HCT116 (cell line): ENCODE measurements at regions not wholly inside any gene's neighbourhood (a gene's known extent, or its start where the extent isn't known, plus 50 kb on each side); places are given as distances from the start of the nearest gene placed in this dataset.

Experiments
- ATAC-seq: fragments of 200-7000 bp; cut with Tn5 transposase; 2 replicates; pipeline ENCODE4 v1.9.1; 2020; ENCODE audit warnings: mild to moderate bottlenecking, moderate library complexity
- BruUV-seq: library from RNA; stranded (reverse); fragments of 400-500 nt; replicated peaks from 2 replicates; lab custom pipeline; 2021; lab: Mats Ljungman, UMichigan
- CTCF ChIA-PET: fragments of 300-600 bp; sonication (Branson Sonifier 250); formaldehyde crosslinking; loops from one replicate; lab custom pipeline; 2021; ENCODE audit warnings: antibody characterized with exemption; lab: Charles Lee
- POLR2A ChIA-PET: fragments of 300-600, 350-600 bp; sonication (Branson Sonifier 250); formaldehyde crosslinking; loops from one replicate; lab custom pipeline; 2021; ENCODE audit warnings: antibody characterized with exemption; lab: Charles Lee
- RAD21 ChIA-PET, 2 experiments: fragments of 300-600 bp; sonication (Branson Sonifier 250); formaldehyde crosslinking; loops; one replicate each; lab custom pipeline; 2023; ENCODE audit warnings: low total read pairs in 2 of 2; ENCODE audit not compliant: uncharacterized antibody in 2 of 2, unreplicated experiment in 2 of 2, low non-redundant PET in 1 of 2; lab: Charles Lee
- DNase-seq: peaks from one replicate; pipeline ENCODE4 v3.0.0-alpha.2; 2010; ENCODE audit warnings: low read depth, low spot score
- H2AFZ ChIP-seq: fragments of 200-600 bp; shearing (Covaris generic), sonication (generic); 2 replicates; pipeline ENCODE4 v1.6.1; 2017; ENCODE audit warnings: low read depth, mixed run types, mixed read lengths, antibody characterized with exemption, low read length; ENCODE audit not compliant: poor library complexity, severe bottlenecking
- H3K27ac ChIP-seq: 2 replicates; pipeline ENCODE4 v1.5.1; 2012; ENCODE audit warnings: low read depth, low read length
- H3K27me3 ChIP-seq: fragments of 200-600 bp; sonication (generic); 2 replicates; pipeline ENCODE4 v1.6.1; 2016; ENCODE audit warnings: mixed run types, low read length, mixed read lengths; ENCODE audit not compliant: insufficient read depth
- H3K36me3 ChIP-seq, 2 experiments: fragments of 200-500 bp in 1 of 2; fragments of 200-600 bp in 1 of 2; sonication (Bioruptor generic) in 1 of 2; sonication (generic) in 1 of 2; 2 replicates each; pipeline versions ENCODE4 v1.5.1 to v1.6.1; 2014 to 2016; ENCODE audit warnings: low read length in 2 of 2, inconsistent platforms in 1 of 2, mixed read lengths in 1 of 2, mixed run types in 1 of 2; ENCODE audit not compliant: insufficient read depth in 2 of 2, control insufficient read depth in 1 of 2
- H3K4me1 ChIP-seq, 2 experiments: fragments of 200-600 bp in 1 of 2; sonication (generic) in 1 of 2; 2 replicates each; pipeline versions ENCODE4 v1.5.1 to v1.6.1; 2012 to 2017; ENCODE audit warnings: low read length in 2 of 2, inconsistent platforms in 1 of 2, mild to moderate bottlenecking in 1 of 2, mixed read lengths in 1 of 2, mixed run types in 1 of 2, moderate library complexity in 1 of 2; ENCODE audit not compliant: insufficient read depth in 2 of 2, control insufficient read depth in 1 of 2
- H3K4me2 ChIP-seq: fragments of 200-600 bp; sonication (generic); 2 replicates; pipeline ENCODE4 v1.6.1; 2017; ENCODE audit warnings: mixed run types, low read length, mixed read lengths
- H3K4me3 ChIP-seq, 2 experiments: fragments of 200-600 bp in 1 of 2; sonication (generic) in 1 of 2; replicated peaks in 1 of 2; 2 replicates each; pipeline ENCODE4 v1.5.1; 2011 to 2016; ENCODE audit warnings: low read length in 2 of 2, control low read depth in 1 of 2, low read depth in 1 of 2, mild to moderate bottlenecking in 1 of 2, mixed read lengths in 1 of 2, mixed run types in 1 of 2
- H3K79me2 ChIP-seq: fragments of 200-600 bp; sonication (generic); 2 replicates; pipeline ENCODE4 v1.6.1; 2017; ENCODE audit warnings: mild to moderate bottlenecking, mixed run types, low read length, moderate library complexity, mixed read lengths; ENCODE audit not compliant: insufficient read depth
- H3K9ac ChIP-seq: fragments of 200-600 bp; sonication (generic); 2 replicates; pipeline ENCODE4 v1.6.1; 2016; ENCODE audit warnings: low read length, mixed read lengths
- H3K9me2 ChIP-seq: fragments of 200-600 bp; sonication (generic), shearing (Covaris generic); 2 replicates; pipeline ENCODE4 v1.6.1; 2017; ENCODE audit warnings: mixed run types, mild to moderate bottlenecking, moderate library complexity; ENCODE audit not compliant: insufficient read depth
- H3K9me3 ChIP-seq, 2 experiments: fragments of 200-500 bp in 1 of 2; fragments of 200-600 bp in 1 of 2; sonication (Bioruptor generic) in 1 of 2; sonication (generic) in 1 of 2; 2 replicates each; pipeline ENCODE4 v1.6.1; 2014 to 2017; ENCODE audit warnings: low read length in 2 of 2, mixed read lengths in 2 of 2, inconsistent platforms in 1 of 2, low read depth in 1 of 2, mild to moderate bottlenecking in 1 of 2, mixed run types in 1 of 2, moderate library complexity in 1 of 2; ENCODE audit not compliant: control insufficient read depth in 1 of 2, insufficient read depth in 1 of 2
- H4K20me1 ChIP-seq: fragments of 200-600 bp; sonication (generic), shearing (Covaris generic); 2 replicates; pipeline ENCODE4 v1.6.1; 2017; ENCODE audit warnings: mixed run types, mild to moderate bottlenecking, moderate library complexity; ENCODE audit not compliant: insufficient read depth
- CBX3 ChIP-seq: IDR thresholded peaks from 2 replicates; pipeline ENCODE4 v1.6.1; 2012; ENCODE audit warnings: low read depth
- CTCF ChIP-seq, 3 experiments: fragments of 200-600 bp in 1 of 3; sonication (generic) in 1 of 3; IDR thresholded peaks in 2 of 3; conservative IDR thresholded peaks in 1 of 3; 2 replicates each; pipeline ENCODE4 v1.5.1; 2012 to 2017; ENCODE audit warnings: low read depth in 2 of 3, low read length in 2 of 3, antibody characterized with exemption in 1 of 3, borderline replicate concordance in 1 of 3, control low read depth in 1 of 3, mild to moderate bottlenecking in 1 of 3, mixed read lengths in 1 of 3, mixed run types in 1 of 3, moderate library complexity in 1 of 3; ENCODE audit not compliant: insufficient read depth in 1 of 3
- EGR1 ChIP-seq: IDR thresholded peaks from 2 replicates; pipeline ENCODE4 v1.6.1; 2012; ENCODE audit warnings: low read depth
- ELF1 ChIP-seq: IDR thresholded peaks from 2 replicates; pipeline ENCODE4 v1.6.1; 2012; ENCODE audit warnings: low read depth, borderline replicate concordance
- EZH2phosphoT487 ChIP-seq: fragments of 200-600 bp; IDR thresholded peaks from 2 replicates; pipeline ENCODE4 v1.6.1; 2018; ENCODE audit warnings: antibody characterized with exemption, borderline replicate concordance
- JUND ChIP-seq: IDR thresholded peaks from 2 replicates; pipeline ENCODE4 v1.6.1; 2012
- POLR2A ChIP-seq: IDR thresholded peaks from 2 replicates; pipeline ENCODE4 v1.7.0; 2011; ENCODE audit warnings: borderline replicate concordance; ENCODE audit not compliant: insufficient read depth, insufficient read length; ENCODE audit errors: extremely low read depth
- POLR2AphosphoS5 ChIP-seq: IDR thresholded peaks from 2 replicates; pipeline ENCODE4 v1.6.1; 2011; ENCODE audit warnings: mild to moderate bottlenecking, low read depth, low read length, moderate library complexity
- RAD21 ChIP-seq: IDR thresholded peaks from 2 replicates; pipeline ENCODE4 v1.6.1; 2012; ENCODE audit warnings: low read depth, mild to moderate bottlenecking
- SIN3A ChIP-seq: IDR thresholded peaks from 2 replicates; pipeline ENCODE4 v1.6.1; 2012; ENCODE audit warnings: low read depth
- SRF ChIP-seq: IDR thresholded peaks from 2 replicates; pipeline ENCODE4 v1.6.1; 2012; ENCODE audit warnings: low read depth
- TCF7L2 ChIP-seq: IDR thresholded peaks from 2 replicates; pipeline ENCODE4 v1.7.0; 2011; ENCODE audit warnings: borderline replicate concordance, inconsistent platforms; ENCODE audit not compliant: insufficient read depth, insufficient read length; ENCODE audit errors: extremely low read depth
- ZFX ChIP-seq: fragments of 450-650 bp; IDR thresholded peaks from 2 replicates; pipeline ENCODE4 v1.6.1; 2017
- ZNF274 ChIP-seq: fragments of 200-500 bp; sonication (Bioruptor generic); IDR thresholded peaks from 2 replicates; pipeline ENCODE4 v1.6.1; 2014; ENCODE audit warnings: mild to moderate bottlenecking, low read depth, low read length, inconsistent platforms
- intact Hi-C: fragments of 100-400 bp; cut with micrococcal nuclease; formaldehyde crosslinking; loops from 2 replicates; pipeline ENCODE4 v1.10.0; 2022

GRCh38 chr6:166722785-166723184, 95.7 kb upstream of the RPS6KA2 start:
- POLR2A ChIA-PET, result no interaction called here
- TF ChIP-seq EGR1 (no peak), POLR2AphosphoS5 (no peak), ELF1 (no peak), ZFX (no peak)
- CTCF ChIA-PET, result no interaction called here

GRCh38 chr6:166721576-166721975, 94.5 kb upstream of the RPS6KA2 start:
- ChIA-PET CTCF (no interaction called here), POLR2A (no interaction called here)
- Histone ChIP-seq H3K9ac (no peak overlapping the region), H4K20me1 (no peaks in the 10 kb centered on the region), H3K27ac (no peak overlapping the region), H3K9me3 (no peaks in the 10 kb centered on the region), H3K4me3 (no peak overlapping the region)
- TF ChIP-seq CBX3 (no peak), EZH2phosphoT487 (no peak), ZNF274 (no peak), EGR1 (no peak), ELF1 (no peak), SIN3A (no peak), CTCF (IDR thresholded peaks at IDR 0.05 in 2 of 3, conservative IDR thresholded peaks at IDR 0.05 in 1 of 3; ENCODE audit: borderline replicate concordance in 1 of 3, insufficient read depth in 1 of 3, low read depth in 2 of 3, low read length in 2 of 3) (no peak), POLR2AphosphoS5 (no peak), JUND (no peak), TCF7L2 (no peak), POLR2A (no peak), SRF (no peak), RAD21 (no peak)
- TF ChIP-seq, all 23 proteins: peak for 0
- DNase-seq (no peak), ATAC-seq (no peak)
- RAD21 ChIA-PET, result no interaction called here
- Histone ChIP-seq H3K79me2 (no peaks in the 10 kb centered on the region), H3K9me2 (no peaks in the 10 kb centered on the region), H3K4me2 (no peak overlapping the region), H3K36me3 (no peaks in the 10 kb centered on the region), H3K27me3 (no peaks in the 10 kb centered on the region), H2AFZ (no peak overlapping the region), H3K4me1 (peaks cover 0 to 6% of the 10 kb centered on the region in 2 experiments; a peak in 1 of 4 replicates)
- intact Hi-C loops, result no loop called here
- BruUV-seq, result no TSS peak

More at GRCh38 chr6:166722785-166723184, 95.7 kb upstream of the RPS6KA2 start:
- Histone ChIP-seq H4K20me1 (no peaks in the 10 kb centered on the region), H3K27me3 (no peaks in the 10 kb centered on the region), H3K4me3 (no peak overlapping the region), H3K79me2 (no peaks in the 10 kb centered on the region), H3K9me3 (no peaks in the 10 kb centered on the region), H3K4me1 (peaks cover 0 to 6% of the 10 kb centered on the region in 2 experiments; a peak in 1 of 4 replicates), H3K36me3 (no peaks in the 10 kb centered on the region), H2AFZ (no peak overlapping the region), H3K9ac (no peak overlapping the region), H3K9me2 (no peaks in the 10 kb centered on the region), H3K4me2 (no peak overlapping the region), H3K27ac (no peak overlapping the region)
- intact Hi-C loops, result no loop called here
- RAD21 ChIA-PET, result no interaction called here
- BruUV-seq, result no TSS peak
- DNase-seq, result no peak
- no peak for ATAC-seq
